Fibroblast of villous mesenchyme (primary cell): ENCODE measurements at regions not wholly inside any gene's neighbourhood (a gene's known extent, or its start where the extent isn't known, plus 50 kb on each side); places are given as distances from the start of the nearest gene placed in this dataset.

Experiments used
- DNase-seq: peaks from one replicate; pipeline ENCODE4 v3.0.0-alpha.2; 2010; ENCODE audit warnings: low read depth
- H3K4me3 ChIP-seq: 2 replicates; pipeline ENCODE4 v1.5.1; 2011; ENCODE audit warnings: low read depth, mild to moderate bottlenecking, low read length
- CTCF ChIP-seq: IDR thresholded peaks from 2 replicates; pipeline ENCODE4 v1.5.1; 2012; ENCODE audit warnings: low read depth, mild to moderate bottlenecking, low read length; ENCODE audit not compliant: insufficient read depth

DNA sequence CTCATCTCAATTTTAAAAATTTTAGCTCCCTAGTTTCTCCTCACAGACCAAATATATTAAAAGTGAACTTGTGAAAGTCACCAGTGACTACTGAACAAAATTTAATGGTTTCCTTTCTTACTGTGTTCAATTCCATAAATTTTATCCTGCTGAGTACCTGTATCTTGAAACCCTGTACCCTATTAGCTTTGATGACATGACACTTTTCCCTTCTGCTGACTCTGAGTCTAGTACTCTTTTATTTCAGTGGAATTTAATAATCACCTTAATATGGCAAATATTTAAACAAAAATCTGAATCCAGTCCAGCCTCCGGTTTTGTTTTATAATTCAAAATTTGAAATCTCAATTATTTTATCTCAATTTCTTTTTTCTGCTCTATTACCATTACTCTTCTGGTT lies 203.1 kb upstream of the NUDT6 start:
- no peak for DNase-seq
- H3K4me3 ChIP-seq: no peak overlapping the region
- TF ChIP-seq CTCF: no peak

DNA sequence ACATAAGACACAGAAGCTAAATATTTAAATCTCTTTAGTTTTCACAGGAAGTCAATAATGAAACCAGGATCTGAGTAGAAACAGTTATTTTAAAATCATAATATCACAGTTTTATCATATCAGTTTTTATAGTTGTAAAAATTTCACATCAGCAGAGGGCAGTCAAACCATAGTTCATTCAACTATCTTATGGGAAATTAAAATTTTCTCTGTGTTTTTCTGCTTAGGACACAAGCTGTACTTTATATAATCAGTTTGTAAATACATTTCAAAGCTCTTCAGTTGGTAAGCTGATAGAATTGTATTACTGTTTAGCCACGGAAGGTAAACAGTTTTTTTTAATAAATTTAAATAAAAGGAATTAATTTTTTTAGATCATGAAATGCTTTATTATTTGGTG lies 204.8 kb upstream of the NUDT6 start:
- H3K4me3 ChIP-seq: no peak overlapping the region
- TF ChIP-seq CTCF: peak; percentile 39
- peak; percentile 44 for DNase-seq

GRCh38 chr4:123127875-123128274 lies 205.5 kb upstream of the NUDT6 start:
- DNase-seq: no peak
- H3K4me3 ChIP-seq: no peak overlapping the region
- TF ChIP-seq CTCF: no peak

DNA sequence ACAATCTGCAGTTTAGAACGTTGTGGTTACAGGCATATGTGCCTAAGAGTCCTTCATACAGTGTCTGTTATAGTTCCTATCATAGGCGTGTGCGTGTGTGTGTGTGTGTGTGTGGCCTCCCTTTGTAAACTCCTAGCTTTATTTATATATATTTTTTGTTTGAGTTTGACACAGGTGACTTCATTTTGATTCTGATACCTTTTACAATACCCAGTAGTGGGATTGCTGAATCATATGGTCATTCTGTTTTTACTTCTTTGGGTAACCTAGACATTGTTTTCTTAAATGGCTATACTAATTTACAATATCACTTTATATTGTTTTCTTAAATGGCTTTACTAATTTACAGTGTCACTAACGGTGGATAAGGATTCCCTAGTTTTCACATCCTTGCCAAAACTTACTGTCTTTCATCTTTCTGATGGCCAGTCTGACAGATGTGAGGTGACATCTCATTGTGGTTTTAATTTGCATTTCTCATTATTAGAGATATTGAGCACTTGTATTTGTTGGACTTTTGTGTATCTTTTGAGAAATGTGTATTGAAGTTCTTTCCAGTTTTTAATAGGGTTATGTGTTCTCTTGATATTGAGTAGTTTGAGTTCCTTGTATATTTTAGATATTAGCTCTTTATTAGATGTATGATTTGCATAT lies 211.1 kb upstream of the NUDT6 start:
- no peak for DNase-seq
- H3K4me3 ChIP-seq: no peak overlapping the region
- no peak for TF ChIP-seq CTCF

DNA sequence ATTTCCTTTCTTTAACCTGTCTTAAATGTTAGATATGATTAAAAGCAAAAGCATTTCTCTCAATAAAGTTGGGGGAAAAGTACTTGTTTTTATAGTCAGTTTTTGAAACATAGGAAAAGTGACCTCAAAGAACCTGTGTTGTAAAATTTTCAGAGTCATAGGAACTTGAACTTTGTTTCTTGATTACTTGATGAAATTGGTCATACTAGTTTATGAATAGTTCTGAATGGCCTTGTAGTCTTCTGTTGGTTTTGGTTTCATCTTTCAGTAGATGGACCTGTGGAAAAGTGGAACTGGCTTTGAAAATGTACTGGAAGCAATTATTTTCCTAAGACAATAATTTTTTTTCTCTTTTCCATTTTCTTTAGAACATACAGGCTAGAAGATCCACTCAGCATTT lies 222.2 kb upstream of the NUDT6 start:
- TF ChIP-seq CTCF: no peak
- DNase-seq: no peak

DNA sequence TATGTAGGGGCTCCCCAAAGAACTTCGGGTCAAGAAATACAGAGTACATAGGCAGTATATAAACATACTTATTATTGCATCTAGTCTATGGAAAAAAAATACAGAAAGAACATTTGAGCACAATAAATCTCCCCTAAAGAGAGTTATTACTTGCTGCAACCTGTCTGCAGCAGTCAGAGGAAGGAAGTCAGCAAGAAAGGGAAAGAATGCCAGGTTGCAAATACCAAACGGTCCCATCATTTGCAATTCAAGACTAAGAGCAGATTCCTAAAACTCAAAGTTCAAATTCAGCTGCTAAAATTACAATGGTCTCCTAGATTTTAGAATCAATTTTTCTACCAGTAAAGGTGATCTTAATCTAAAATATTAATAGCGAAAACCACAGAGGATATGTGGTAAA lies 236.2 kb upstream of the NUDT6 start:
- no peak for DNase-seq
- H3K4me3 ChIP-seq: no peak overlapping the region
- TF ChIP-seq CTCF: no peak

More for the DNA sequence above, 222.2 kb upstream of the NUDT6 start:
- no peak overlapping the region for H3K4me3 ChIP-seq

DNA sequence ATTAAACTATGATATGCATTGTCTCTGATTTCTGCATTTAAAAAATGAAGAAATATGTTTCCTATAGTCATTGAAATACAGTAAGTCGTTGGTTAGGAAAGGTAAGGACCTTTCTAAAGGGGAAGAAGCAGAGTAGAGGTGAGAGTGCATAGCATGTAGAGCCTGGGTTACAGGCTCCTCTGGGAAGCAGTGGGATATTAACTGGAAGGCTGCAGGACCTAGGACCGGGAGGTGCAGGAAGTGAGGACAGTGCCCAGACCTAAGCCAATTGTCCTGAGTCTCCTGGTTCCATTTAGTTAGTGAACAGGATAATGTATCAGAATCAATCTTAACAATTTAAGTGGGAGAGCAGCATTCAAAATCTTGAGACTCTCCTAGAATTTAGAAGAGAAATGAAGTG lies 237.1 kb upstream of the NUDT6 start:
- TF ChIP-seq CTCF: no peak

More for the DNA sequence above, 237.1 kb upstream of the NUDT6 start:
- H3K4me3 ChIP-seq: no peak overlapping the region
- no peak for DNase-seq
